GM19455 (cell line): ENCODE measurements at regions not wholly inside any gene's neighbourhood (a gene's known extent, or its start where the extent isn't known, plus 50 kb on each side); places are given as distances from the start of the nearest gene placed in this dataset.

Source experiments
- ATAC-seq: cut with Tn5 transposase; IDR thresholded peaks from one replicate; pipeline ENCODE4 v1.9.1; 2021; ENCODE audit not compliant: unreplicated experiment

DNA sequence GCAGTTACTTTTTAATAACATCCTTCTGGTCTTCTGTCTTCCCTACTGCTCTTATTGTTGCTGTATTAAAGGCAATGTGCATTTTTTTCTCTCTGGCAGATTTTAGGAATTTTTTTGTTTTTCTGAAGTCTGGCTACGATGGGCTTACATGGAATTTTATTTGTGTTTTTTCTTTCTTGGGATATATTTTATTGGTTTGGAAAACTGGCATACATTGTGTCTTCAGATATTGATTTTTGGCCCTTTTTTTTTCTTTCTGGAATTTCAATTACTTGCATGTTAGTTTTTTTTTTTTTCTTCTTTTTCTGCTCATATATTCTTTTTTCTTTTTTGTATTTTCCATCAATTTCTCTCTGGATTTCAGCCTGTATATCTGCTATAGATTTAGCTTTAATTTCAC lies 442.1 kb upstream of the TRIB2 start:
- no peak for ATAC-seq

DNA sequence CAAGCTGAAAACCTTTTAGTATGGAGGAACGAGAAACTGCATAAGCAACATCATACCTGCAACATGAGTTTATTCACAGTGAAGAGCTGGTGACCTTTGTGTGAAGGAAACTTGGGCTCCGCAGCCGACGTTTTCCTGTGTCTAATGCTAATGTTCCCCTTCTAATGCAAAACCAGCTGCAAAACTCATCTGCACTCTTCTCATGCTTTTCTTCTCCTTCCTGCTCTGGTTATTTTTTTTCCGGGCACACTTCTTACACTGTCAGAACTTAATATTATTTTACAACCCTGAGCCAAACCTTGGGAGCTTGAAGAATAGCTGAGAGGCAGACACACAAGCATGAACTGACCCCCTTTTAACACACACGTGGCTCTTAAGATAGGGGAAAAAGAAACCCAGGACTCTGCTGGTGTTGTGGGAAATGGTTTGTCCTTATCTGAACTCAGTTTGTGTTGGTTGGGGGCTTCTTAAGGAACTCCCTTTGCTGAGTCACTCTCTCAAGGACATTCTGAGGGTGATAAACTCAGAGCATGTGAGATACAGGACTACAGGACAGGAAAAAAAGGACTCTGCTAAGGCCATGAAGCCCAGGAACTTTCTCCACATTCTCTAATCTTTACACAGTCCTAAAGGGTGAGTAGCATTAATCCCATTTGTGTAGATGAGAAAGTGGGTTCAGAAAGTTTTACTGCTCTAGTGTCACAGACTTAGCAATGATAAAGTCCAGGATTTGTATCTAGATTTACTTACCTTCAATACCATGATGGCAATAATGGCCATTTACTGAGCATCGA lies 439.3 kb upstream of the TRIB2 start:
- no peak for ATAC-seq

DNA sequence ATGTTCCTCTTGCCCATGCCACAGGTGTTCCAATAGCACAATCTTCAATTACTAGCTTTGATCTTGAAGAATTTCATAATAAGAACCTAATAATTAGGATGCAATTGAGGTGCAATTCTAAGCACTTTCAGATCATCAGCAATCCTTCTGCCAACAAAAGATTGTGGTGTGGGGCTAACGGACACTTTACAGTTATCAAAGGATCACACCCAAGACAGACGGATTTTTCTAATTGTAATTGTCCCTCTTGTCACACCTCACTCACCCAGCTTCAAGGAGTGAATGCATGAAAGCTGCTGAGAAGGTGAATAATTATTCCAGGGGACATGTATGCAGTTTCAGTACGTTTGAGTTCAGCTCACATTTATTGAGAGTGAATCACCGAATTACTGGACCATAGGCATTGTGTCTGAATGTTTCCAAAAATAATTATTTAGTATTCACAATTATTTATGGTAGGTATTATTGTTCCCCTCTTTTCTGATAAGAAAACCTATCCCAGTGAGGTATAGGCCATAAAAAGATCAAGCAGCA lies 438.5 kb upstream of the TRIB2 start:
- ATAC-seq, result no peak

DNA sequence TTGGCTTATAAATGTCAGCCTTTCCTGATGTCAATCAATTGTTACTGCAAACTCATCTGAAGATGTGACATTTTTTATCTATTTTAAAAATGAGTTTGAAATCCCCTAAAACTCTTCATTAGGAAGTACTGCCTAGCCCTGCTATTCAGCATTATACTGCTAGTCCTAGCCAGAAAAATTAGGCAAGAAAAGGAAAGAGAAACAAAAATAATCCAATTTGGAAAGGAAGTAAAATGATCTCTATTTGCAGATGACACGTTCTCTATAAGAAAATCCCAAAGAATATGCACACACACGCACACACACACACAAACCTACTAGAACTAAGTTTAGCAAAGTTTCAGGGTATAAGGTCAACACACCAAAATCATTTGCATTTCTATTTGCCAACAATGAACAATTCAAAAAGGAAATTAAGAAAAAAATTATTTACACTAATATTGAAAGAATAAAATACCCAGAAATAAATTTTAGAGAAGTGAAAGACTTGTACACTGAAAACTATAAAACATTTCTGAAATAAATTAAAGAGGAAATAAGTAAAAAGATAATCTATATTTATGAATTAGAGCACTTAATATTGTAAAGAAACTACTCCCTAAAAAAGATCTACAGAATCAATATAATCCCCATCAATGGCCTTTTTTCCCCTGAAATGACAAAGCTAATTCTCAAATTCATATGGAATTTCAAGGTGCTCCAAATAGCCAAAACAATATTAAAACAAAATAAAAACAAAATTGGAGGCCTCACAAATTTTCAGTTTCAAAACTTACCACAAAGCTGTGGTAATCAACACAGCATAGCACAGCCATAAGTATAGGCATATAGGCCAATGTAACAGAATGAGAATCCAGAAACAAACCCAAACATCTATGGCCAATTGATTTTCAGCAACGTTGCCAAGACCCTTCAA lies 433.7 kb upstream of the TRIB2 start:
- peak; percentile 85 for ATAC-seq

DNA sequence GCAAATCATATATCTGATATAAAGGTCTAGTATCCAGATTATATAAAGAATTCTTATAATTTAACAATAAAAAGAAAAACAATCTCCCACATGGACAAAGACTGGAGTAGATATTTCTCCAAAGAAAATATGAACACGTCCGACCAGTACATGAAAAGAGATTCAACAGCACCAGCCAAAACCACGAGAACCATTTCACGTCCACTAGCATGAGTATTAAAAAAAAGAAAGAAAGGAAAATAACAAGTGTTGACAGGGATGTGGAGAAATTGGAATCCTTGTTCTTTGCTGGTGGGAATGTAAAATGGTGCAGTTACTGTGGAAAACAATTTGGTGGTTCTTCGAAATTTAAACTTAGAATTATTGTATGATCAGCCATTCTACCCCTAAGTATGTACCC lies 432.7 kb upstream of the TRIB2 start:
- ATAC-seq, result no peak

DNA sequence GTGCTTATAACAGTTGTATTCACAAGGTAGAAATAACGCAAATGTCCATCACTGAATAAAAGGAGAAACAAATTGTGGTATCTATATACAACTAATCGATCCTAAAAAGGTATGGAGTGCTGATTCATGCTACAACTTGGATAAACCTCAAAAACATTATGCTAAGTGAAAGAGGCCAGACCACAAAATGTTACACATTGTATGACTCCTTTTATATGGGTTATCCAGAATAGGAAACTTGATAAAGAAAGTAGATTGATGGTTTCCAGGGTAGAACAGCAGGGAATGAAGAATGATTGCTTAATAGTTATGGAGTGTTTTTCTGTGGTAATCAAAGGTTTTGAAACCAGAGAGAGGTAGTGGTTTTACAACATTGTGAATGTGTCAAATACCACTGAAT lies 432.2 kb upstream of the TRIB2 start:
- ATAC-seq, result no peak

DNA sequence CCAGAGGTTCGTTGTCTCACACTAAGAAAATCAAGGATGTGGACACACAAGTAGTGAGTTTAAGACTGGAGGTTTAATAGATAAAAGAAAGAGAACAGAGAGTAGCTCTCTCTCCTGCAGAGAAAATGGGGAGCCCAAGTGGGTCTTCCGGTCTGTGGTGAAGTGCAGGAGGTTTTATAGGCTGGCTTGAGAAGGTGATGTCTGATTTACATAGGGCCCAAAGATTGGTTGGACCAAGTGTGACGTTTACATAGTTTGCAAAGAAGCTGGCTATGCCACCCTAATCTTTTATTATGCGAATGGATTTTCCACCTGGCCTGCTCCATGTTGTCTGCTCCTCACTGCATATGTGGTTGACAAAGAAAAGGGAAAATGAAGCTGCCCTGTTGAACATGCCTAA lies 430.4 kb upstream of the TRIB2 start:
- ATAC-seq, result no peak

DNA sequence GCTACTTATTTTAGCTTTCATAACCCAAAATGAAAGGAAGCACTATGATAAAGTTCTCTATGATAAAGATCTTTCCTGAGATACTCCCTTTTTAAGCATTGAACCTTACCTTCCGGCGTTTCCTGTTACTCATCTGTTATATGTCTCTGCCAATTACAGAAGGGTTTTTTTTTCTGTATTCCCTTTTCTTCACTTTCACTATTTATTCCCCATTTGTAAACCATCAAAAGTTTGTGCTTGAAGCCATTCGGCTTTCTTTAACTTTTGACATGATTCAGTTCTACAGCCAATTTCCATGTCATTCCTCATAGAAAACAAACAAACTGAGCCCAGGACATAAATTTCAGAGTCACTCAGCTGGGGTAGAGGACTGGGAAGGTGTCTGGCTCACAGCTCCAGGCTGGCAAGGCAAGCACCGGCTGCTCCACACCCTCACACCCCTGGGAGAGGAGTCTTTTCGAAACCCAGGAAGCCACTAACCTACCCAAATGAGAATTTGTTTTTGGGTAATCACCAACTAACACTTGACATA lies 429.4 kb upstream of the TRIB2 start:
- no peak for ATAC-seq

DNA sequence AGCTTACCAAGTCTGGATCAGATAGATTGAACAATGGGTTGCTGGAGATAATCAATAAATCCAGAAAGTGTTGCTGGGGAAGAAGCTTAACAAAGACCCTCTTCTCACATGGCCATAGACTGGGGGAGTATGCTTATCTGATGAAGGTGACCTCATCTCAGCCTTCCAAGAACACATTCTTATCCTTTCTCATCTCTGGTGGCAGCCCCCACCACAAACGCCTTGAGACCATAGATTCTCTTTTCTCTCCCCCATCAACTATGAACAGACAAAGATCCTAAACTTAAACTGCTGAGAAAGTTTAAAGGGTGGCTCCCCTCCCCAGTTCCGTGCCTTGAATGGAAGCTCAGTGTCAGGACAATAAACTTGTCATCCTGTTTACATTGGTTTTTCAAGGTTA lies 428.7 kb upstream of the TRIB2 start:
- ATAC-seq, result no peak

DNA sequence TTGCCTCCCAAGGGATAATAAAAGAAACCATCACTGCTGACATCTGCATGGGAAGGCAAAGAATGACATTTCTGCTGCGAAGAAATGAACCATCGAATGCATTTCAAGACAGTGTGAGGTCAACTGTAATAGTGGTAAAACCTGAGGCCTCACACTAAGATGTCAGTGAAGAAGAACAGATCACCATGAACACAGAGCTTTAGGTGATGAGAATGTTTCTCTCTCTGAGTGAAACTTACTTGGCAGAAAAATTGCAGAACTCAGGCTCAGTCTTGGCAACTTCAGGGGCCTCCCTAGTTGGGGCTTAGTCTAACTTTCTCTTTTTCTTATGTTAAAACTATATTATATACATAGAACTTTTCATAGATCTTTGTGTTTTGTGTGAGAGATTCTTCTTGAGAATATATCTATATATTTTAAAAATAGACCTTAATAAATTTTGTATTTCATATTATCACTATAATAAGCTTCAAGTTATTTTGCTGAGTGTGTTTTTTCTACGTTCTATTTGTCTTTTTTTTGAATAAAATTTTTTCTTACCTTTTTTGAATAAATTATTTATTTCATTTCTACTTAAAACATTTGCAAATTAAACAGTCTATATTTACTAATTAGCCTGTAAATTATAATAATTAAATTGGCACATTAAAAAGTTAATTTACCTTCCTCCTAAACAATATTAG lies 427.5 kb upstream of the TRIB2 start:
- ATAC-seq, result no peak

DNA sequence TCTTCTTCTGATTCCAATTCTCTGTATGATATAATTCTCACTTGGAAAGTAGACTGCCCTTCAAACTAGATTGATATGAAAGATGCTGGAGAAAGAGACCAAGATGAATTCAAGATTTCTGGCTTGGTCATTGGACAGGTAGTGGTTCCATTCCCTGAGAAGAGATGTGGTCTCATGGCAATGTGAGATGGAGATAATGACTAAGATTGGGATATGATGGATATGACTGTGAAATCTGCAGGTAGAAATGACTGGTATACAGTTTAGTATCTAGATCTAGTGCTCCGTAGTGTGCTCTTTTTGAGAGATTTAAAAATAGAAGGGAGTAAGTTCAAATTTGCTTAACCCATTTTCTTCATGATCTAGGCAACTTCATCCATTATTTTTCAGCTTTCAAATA lies 425.4 kb upstream of the TRIB2 start:
- ATAC-seq, result no peak

DNA sequence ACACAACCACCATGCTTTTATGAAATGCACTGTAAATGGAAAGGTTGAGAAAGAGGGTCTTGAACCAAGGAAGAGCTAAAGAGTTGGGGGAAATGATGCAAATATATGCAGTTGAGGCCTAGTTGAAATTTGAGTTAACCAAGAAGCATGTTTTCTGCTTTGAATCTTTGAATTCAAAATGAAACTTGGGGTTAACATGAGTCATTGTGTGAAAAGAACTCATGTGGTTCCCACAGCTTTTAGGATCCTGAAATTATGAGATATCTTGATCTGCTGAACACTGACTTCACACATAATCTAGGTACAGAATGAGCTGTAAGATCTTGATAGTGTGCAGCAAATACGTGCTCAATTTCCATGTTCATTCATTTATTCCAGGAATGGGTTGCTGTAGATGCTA lies 422.9 kb upstream of the TRIB2 start:
- peak; percentile 94 for ATAC-seq

DNA sequence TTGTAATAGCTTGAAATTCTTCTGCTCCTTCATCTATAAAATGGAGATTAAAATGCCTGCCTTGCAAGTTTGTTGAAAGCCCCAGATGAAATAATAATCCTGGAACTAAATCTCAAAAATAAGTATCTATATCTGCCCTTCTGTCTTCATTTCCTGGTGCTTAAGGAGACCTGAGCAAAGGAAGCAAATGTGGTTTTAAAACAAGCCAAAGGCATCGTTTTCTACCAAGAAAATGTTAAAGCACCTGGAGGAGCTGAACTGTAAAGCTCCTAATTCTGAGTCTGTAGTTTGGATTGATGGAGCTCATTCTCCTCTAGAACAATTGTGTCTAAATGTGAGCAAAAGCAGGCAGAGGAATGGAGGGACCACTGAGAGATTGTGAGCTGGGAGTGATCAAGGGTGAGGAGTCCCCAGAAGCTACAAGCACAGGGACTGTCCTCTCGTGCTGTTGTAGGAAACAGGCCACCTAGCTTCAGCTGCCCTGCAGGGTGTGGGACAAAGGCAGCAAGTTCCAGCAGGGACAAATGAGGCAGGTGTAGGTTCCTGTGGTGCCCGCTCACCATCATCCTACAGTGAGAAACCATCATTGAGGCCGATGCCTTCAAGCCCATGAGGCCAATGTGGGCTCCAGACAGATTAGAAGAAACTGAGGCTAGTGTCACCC lies 420.7 kb upstream of the TRIB2 start:
- no peak for ATAC-seq

DNA sequence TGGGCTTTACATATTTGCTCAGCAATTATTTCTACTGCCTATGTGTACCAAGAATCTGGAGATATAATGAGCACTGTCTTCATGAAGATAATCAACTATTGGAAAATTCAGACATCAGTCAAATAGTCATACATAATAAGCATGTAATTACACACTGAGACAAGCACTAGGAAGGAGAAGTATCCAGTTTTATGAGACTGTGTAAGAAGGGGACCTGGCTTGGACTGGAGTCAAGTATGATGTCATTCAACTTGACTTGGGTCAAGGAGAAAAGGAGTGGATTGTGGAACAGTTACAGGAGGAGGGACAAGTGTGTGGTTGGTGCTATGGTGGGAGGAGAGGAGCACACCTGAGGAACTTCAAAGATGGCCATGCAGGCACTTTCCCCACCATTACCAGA lies 419.8 kb upstream of the TRIB2 start:
- no peak for ATAC-seq

DNA sequence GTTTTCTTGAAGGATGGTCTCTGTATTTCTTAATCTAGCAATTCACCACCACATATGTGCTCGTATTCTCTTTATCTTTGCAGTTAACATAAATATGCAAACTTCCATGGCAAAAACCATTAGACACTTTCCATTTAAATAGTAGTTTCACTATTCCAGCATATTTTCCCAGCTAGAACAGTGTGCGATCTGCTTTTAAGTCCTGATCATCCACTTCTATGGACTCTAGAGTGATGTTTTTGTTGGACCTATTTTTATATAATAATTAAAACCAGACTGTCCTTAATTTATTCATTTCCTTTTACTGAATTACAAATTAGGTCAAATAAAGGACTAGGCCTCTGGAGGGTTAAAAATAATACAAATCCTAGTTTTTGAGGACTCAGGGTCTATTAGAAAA lies 418.4 kb upstream of the TRIB2 start:
- no peak for ATAC-seq

DNA sequence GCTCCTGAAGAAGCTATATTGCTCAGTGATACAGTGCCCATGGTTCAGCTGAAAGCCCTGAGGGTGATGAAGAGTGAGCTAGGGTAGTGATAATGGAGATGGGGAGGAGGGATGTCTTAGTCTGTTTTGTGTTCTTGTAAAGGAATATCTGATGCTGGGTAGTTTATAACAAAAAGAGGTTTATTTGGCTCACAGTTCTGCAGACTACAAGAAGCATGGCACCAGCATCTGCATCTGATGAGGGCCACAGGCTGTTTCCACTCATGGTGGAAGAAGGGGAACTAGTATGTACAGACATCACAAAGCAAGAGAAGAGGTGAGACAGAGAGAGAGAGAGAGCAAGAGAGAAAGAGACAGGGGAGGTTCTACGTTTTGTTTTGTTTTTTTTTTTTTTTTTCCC lies 417.3 kb upstream of the TRIB2 start:
- no peak for ATAC-seq

DNA sequence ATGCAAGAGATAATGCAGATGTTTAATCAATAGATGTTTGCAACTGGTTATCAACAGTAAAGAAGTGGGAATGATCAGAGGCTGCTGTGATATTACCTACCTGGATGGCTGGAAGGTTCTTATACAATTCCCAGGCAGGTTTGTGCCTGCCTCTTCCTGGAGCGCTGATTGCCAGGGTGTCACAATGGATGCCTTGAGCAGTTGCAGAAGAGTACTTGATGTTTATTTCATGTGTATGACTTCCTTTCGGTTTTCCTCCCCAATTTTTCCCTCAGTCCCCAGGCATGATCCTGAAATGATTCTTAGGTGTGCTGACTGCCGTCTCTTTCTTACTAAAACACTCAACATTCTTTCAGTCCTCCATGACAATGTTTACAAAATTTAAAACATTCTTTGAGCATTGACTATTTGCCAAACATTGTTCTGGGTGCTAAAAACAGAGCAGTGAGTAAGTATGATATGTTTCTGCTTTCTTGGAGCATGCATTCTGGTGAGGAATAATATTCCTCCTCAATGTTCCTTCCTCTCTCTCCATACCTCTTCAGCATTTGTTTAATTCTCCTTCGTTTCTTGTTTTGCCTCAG lies 416.6 kb upstream of the TRIB2 start:
- no peak for ATAC-seq

DNA sequence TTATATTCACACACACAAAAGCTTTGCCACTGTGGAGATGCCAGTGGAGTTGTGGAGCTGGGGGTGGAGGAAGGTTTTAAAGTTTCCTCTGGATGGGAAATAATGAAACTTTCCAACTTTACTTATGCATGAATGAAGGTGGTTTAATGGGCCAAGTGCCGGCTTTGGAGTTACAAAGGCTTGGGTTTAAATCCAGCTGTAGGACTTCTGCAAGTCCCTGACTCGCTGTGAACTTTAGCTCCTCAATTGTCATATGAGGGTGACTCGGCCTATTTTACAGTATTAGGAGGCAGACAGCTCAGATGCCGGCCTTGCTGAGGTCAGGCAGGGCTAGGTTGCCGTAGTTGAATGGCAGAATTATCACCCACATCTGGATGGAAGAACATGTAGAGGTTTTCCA lies 415.8 kb upstream of the TRIB2 start:
- no peak for ATAC-seq

DNA sequence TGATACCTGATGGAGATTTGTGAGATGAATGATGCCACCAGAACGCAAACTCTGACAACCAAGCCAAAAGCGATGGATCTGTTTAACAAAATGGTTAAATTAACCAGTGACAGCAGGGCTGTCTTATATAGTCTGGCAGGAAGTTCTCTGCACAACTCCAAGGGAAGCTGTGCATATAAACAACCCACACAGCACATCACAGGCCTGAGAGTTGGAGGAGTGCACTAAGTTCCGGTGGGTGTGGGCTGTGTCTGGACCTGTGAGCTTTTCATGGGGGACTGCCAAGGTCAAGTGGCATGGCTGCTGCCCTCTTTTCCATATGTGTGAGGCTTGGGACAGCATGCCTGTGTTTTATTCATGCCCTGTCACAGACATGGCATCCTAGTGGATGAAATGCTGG lies 414.6 kb upstream of the TRIB2 start:
- ATAC-seq, result no peak

DNA sequence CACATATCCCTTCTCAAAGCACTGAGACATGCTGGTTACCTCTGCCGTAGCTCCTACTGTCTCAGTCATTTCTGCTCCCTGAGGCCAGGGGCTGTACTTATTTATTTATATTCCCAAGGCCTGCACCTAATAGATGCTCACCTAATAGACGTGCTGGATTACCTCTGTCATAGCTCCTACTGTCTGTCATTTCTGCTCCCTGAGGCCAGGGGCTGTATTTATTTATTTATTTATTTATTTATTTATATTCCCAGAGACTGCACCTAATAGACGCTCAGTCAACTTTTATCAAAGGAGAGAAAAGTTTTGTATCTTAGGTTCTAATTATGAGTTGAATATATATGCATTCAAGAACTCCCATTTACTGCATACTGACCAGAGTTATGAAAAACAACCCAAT lies 414.0 kb upstream of the TRIB2 start:
- no peak for ATAC-seq
